ENCODE measurements at regions not wholly inside any gene's neighbourhood (a gene's known extent, or its start where the extent isn't known, plus 50 kb on each side); places are given as distances from the start of the nearest gene placed in this dataset.
"Not testable (repeated sequence)": the region's sequence is repeated elsewhere in the genome, so short reads cannot be mapped to it uniquely, and the experiment has no call there.

DNA sequence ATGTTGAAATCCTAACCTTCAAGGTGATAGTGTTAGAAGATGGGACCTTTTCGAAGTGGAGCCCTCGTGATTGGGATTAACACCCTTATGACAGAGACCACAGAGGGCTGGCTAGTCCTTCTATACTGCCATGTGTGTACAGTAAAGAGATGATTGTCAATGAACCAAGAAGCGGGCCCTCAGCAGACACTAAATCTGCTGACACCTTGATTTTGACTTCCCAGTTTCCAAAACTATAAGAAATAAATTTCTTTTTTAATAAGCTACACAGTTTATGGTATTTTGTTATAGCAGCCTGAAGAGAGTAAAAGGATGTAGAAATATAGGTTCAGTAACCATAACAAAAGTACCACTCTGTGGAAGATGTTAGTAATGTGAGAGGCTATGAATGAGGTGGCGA is 419.0 kb upstream of the NUDT12 start:
- DNase-seq: no peak

- DNase-seq: no peak
Observed at GRCh38 chr5:103973669-103974068, 411.1 kb upstream of the NUDT12 start.

DNA sequence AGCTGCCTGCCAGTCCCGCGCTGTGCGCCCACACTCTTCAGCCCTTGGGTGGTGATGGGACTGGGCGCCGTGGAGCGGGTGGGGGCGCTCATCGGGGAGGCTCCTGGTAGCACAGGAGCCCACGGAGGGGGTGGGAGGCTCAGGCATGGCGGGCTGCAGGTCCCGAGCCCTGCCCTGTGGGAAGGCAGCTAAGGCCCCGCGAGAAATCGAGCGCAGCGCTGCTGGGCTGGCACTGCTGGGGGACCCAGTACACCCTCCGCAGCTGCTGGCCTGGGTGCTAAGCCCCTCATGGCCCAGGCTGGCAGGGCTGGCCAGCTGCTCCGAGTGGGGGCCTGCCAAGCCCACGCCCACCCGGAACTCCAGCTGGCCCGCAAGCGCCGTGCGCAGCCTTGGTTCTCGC is 403.7 kb upstream of the NUDT12 start:
- not testable (repeated sequence) for DNase-seq

DNA sequence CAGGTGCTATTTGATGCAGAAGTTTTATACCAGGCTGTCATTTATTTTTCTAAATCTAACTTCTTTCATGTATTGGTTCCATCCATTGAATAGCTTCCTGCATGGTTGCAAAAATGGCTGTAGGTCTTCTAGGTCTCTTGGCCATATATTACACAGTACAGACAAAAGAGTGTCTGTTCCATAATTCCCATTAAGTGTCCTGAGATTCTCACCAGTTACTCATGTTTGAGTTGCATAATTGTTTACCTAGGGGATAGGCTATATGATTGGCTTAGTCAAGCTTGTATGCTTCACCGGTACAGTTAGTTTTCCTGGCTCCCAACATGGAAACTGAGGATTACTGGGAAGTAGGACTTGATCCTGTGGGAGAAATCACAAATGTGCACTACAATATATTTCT is 399.4 kb upstream of the NUDT12 start:
- DNase-seq: no peak

- no peak for DNase-seq
Observed at GRCh38 chr5:103953601-103954382, 391.2 kb upstream of the NUDT12 start.

DNA sequence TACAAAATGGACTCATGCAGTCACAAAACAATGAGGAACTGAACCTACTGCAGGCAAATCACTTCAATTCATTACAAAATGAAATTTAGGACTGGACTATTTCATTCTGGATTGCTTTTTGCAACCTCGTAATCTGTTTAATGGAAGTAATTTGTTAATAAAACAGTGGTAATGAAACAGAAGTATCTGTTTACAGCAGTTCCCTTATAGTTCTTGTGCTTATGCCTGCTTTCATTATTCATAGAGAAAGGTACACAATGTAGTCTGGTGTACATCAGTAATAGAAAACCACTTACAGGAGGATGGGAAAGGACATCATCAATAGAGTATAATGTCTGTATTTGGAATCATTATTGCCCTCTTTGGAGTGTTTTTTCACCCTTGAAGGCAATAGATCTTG is 389.2 kb upstream of the NUDT12 start:
- no peak for DNase-seq

- no peak for DNase-seq
Observed at GRCh38 chr5:103943230-103943629, 380.6 kb upstream of the NUDT12 start.

DNA sequence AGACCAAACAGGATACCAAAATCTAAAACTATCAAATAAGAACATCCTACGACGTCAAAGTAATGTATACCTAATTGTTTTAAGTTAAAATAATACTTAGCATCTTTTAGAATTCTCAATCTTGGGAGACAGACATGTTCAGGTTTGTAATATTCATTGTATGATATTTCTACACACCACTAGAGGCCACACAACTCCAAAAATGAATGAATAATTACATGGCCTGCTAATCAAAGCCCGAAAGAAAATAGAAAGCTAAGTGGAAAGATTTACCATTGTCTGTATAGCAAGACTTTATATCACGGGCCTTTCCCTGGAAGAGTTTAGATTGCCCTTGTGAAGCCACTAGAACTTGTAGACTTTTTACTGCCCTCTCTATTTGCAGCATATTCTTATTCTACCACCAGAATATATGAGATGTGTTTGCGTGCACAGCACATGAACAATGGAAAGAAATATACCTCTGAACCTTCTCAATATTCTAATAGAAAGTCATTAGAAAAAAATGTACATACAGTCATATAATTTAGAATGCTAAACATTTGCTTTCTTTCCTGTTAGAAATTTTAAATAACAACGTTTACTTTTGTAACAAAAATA is 380.1 kb upstream of the NUDT12 start:
- DNase-seq: no peak

DNA sequence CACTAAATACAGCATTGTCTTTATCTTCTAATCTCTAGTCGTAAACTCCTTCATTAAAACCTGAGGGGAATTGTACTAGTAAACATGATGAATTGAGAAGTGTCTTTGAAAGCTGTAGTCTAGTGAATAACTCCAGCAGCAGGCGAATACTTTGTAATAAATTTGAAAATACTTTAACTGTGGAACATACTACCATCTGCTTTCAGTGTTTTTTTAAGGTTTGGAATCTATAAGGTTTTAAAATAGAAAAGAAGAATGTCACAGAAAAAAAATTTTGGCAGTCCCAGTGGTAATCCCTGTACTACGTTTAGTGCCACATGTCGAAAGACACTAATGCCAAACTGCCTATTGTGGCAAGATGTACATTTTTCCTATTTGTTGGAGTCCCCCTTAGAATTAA is 379.0 kb upstream of the NUDT12 start:
- DNase-seq: no peak

GRCh38 chr5:103938146-103938695 is 375.6 kb upstream of the NUDT12 start:
- DNase-seq: no peak

- no peak for DNase-seq
Observed at GRCh38 chr5:103929338-103930013, 366.9 kb upstream of the NUDT12 start.

- DNase-seq: no peak
Observed at GRCh38 chr5:103927739-103928138, 365.1 kb upstream of the NUDT12 start.

- DNase-seq: no peak
Observed at GRCh38 chr5:103923616-103924168, 361.1 kb upstream of the NUDT12 start.

GRCh38 chr5:103919506-103919905 is 356.9 kb upstream of the NUDT12 start:
- no peak for DNase-seq

GRCh38 chr5:103918668-103919367 is 356.2 kb upstream of the NUDT12 start:
- no peak for DNase-seq

DNA sequence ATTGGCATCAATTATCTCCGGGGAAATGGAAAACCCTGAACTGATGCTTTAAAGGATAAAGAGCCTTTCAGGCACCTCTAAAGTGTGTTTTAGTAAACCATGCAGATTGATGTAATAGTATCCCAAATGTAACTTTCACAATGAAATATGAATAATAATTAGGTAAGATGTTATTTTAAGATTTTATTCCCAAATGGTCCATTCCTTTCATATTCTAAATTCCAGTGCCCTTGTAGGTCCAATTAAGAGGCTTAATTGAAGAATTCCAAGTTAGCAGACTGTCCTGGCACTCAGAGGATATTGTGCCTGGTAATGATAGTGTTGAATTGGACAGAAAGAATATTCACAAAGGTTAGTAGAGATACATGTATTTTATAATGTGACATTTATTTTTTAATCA is 352.5 kb upstream of the NUDT12 start:
- no peak for DNase-seq

DNA sequence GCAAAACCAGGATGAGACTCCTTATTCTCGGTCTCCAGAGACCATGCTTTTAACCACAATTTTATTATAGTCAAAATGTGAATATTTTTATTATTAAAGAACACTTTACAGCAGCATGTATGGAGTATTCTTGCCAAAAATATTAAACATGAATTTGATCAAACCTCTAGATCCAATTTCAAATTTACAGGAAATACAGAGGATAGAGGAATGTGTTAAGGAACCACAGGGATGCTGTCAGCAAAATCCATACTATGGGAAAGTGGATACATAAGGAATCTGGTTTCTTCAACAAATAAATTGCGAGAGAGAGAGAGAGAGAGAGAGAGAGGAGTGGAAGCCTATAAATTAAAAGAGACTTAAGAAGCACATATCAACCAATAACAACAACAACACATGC is 348.2 kb upstream of the NUDT12 start:
- DNase-seq: no peak

GRCh38 chr5:103910011-103910410 is 347.4 kb upstream of the NUDT12 start:
- no peak for DNase-seq

DNA sequence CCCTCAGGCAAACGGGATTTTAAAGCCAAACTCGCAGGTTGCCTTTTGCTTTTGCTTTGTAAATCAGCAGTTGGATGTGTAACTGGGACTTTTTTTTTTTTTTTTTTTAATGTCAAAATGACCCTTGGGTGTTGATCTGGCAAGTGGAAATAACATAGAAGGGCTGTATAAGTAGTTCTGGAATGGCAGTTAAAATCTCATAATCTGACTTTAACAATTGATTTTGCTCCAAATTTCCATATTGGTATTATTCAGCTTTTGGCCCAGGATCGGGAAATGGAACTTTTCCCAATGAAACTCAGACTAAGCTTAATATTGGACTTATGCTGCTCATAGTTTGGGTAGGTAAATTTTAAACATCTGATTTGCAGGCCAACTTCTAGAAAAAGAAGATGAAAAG is 346.8 kb upstream of the NUDT12 start:
- DNase-seq: no peak

DNA sequence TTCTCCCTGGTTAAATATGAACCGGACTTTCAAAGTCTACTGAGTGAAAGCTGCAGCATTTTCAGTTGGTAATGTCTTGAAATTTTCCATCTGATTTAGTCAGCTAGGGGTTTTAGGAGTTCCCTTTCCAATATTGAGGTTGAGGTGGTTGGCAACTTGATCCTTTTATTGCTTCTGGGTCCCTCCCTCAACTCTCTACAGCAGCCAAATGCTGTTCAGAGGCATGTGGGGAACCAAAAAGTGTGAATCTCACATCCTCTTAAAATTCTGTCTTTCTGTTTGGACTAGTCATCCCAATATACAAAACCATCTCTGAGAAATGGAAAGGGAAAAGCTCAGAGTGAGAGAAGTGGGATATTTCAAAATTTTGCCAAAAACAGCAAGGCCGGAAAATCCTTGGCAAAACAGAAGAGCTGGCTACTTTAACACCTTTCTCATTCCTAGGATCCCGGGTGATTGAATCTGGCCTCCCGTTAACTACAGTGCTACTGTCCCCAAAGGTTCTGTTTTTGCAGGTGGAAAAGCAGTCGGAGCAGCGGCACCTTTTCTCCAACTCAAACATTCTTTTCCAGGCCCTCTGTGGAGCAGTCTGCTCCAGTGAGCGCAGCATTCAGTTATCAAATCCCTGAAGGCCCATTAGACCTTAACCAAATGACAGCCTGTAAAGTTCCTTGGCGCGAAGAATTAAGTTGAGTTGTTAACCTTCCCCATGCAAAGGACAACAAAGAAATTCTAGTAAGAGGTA is 345.9 kb upstream of the NUDT12 start:
- DNase-seq: no peak

DNA sequence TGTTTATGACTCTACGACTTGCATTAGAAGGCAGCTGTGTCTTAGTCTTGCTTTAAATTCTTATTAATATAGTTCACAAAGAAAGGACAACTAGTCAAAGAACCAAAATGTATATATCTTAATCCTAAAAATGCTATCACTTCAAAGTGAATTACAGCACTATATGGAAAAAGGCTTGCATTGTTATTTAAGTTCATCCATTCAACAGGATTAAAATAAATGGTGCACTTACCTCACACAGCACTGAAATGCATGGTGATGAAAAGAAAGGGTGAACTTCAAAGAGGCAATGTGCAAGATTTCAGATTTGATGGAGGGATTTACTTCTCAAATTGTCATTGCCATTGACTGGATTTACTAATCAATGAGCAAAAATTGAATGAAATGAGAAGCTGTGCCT is 344.4 kb upstream of the NUDT12 start:
- DNase-seq: no peak

GRCh38 chr5:103904651-103905050 is 342.1 kb upstream of the NUDT12 start:
- no peak for DNase-seq
